K562 (cell line): ENCODE measurements at regions not wholly inside any gene's neighbourhood (a gene's known extent, or its start where the extent isn't known, plus 50 kb on each side); places are given as distances from the start of the nearest gene placed in this dataset.

Experiments used
- ATAC-seq: fragments of 200-7000 bp; cut with Tn5 transposase; 3 replicates; pipeline ENCODE4 v1.9.1; 2020; ENCODE audit warnings: moderate library complexity
- BruUV-seq: library from RNA; stranded (reverse); fragments of 400-500 nt; replicated peaks from 2 replicates; lab custom pipeline; 2021; lab: Mats Ljungman, UMichigan
- CTCF ChIA-PET: fragments of 300-600 bp; formaldehyde crosslinking; extraction: SDS; loops from one replicate; lab custom pipeline; 2021; ENCODE audit warnings: low intra/inter-chr PET ratio; lab: Yijun Ruan, JAX
- POLR2A ChIA-PET: fragments of 300-600, 350-650 bp; sonication (Branson Sonifier 250); formaldehyde crosslinking; extraction: SDS; loops from one replicate; lab custom pipeline; 2021; ENCODE audit warnings: antibody characterized with exemption, inconsistent platforms; lab: Yijun Ruan, JAX
- DNase-seq, 4 experiments: peaks; one replicate each; pipeline versions ENCODE4 v3.0.0 to v3.0.0-alpha.2; 2011 to 2018; ENCODE audit warnings: low spot score in 3 of 4, mixed read lengths in 3 of 4; ENCODE audit errors: extremely low read depth in 1 of 4
- FAIRE-seq: peaks from 2 replicates; lab custom pipeline; 2011; peaks lifted over from hg19 to GRCh38; lab: Jason Lieb, UNC
- H2AFZ ChIP-seq: 2 replicates; pipeline ENCODE4 v1.6.0; 2011; ENCODE audit warnings: low read depth, low read length, control low read depth, inconsistent platforms
- H3K27ac ChIP-seq: fragments of 200-600 bp; 3 replicates; pipeline ENCODE4 v1.8.0; 2011; ENCODE audit warnings: low read depth, mild to moderate bottlenecking, control low read depth, inconsistent platforms, low read length, moderate library complexity, mixed read lengths; ENCODE audit errors: extremely low read depth
- H3K27me3 ChIP-seq, 2 experiments: fragments of 300-600 bp in 1 of 2; 2 replicates in 1 of 2; 3 replicates in 1 of 2; pipeline versions ENCODE4 v1.6.0 to v1.8.0; 2011; ENCODE audit warnings: inconsistent platforms in 2 of 2, low read length in 2 of 2, mild to moderate bottlenecking in 1 of 2, mixed read lengths in 1 of 2, moderate library complexity in 1 of 2; ENCODE audit not compliant: control insufficient read depth in 2 of 2, insufficient read depth in 2 of 2
- H3K36me3 ChIP-seq: fragments of 300-600 bp; 3 replicates; pipeline ENCODE4 v1.8.0; 2011; ENCODE audit warnings: mild to moderate bottlenecking, low read length, inconsistent platforms; ENCODE audit not compliant: control insufficient read depth, insufficient read depth
- H3K4me1 ChIP-seq, 2 experiments: fragments of 200-600 bp in 1 of 2; replicated peaks in 1 of 2; 2 replicates in 1 of 2; 3 replicates in 1 of 2; pipeline versions ENCODE4 v1.5.1 to v1.8.0; 2011; ENCODE audit warnings: inconsistent platforms in 2 of 2, low read length in 2 of 2, mild to moderate bottlenecking in 1 of 2, mixed read lengths in 1 of 2, moderate library complexity in 1 of 2; ENCODE audit not compliant: control insufficient read depth in 2 of 2, insufficient read depth in 2 of 2
- H3K4me2 ChIP-seq: 2 replicates; pipeline ENCODE4 v1.6.1; 2011; ENCODE audit warnings: low read length, control low read depth, inconsistent platforms, mixed read lengths; ENCODE audit not compliant: insufficient read depth
- H3K4me3 ChIP-seq: fragments of 200-600 bp; sonication (generic), shearing (Covaris generic); 2 replicates; pipeline ENCODE4 v1.5.1; 2016; ENCODE audit warnings: control low read depth, inconsistent platforms
- H3K79me2 ChIP-seq: fragments of 200-600 bp; 3 replicates; pipeline ENCODE4 v1.8.0; 2011; ENCODE audit warnings: low read length, inconsistent platforms; ENCODE audit not compliant: control insufficient read depth, insufficient read depth
- H3K9ac ChIP-seq, 2 experiments: 2 replicates each; pipeline versions ENCODE4 v1.6.0 to v1.6.1; 2011; ENCODE audit warnings: low read depth in 2 of 2, low read length in 2 of 2, control low read depth in 1 of 2, inconsistent platforms in 1 of 2, mild to moderate bottlenecking in 1 of 2, mixed read lengths in 1 of 2; ENCODE audit not compliant: insufficient read depth in 1 of 2
- H3K9me1 ChIP-seq: one replicate; pipeline ENCODE4 v1.6.0; 2011; ENCODE audit warnings: inconsistent platforms, mild to moderate bottlenecking, low read length, moderate library complexity; ENCODE audit not compliant: control insufficient read depth, insufficient read depth
- H3K9me3 ChIP-seq: replicated peaks from 2 replicates; pipeline ENCODE4 v1.5.1; 2011; ENCODE audit warnings: low read depth, low read length, inconsistent platforms; ENCODE audit not compliant: control insufficient read depth, insufficient read depth
- H4K20me1 ChIP-seq: replicated peaks from 2 replicates; pipeline ENCODE4 v1.6.1; 2011; ENCODE audit warnings: low read length, inconsistent platforms, mixed read lengths; ENCODE audit not compliant: control insufficient read depth, insufficient read depth
- DNMT1 ChIP-seq: fragments of 450-650 bp; IDR thresholded peaks from 2 replicates; pipeline ENCODE4 v1.6.1; 2016; ENCODE audit warnings: antibody characterized with exemption, mild to moderate bottlenecking
- RBM25 ChIP-seq: fragments of 200-400 bp; formaldehyde crosslinking; IDR thresholded peaks from 2 replicates; pipeline ENCODE4 v1.6.1; 2018; ENCODE audit warnings: low read length, low read depth, moderate library complexity; ENCODE audit not compliant: severe bottlenecking
- SMARCB1 ChIP-seq: IDR thresholded peaks from 2 replicates; pipeline ENCODE4 v1.6.1; 2011; ENCODE audit warnings: improper control_type of control experiment, low read depth; ENCODE audit not compliant: insufficient read length
- TCF7 ChIP-seq: sonication (generic); IDR thresholded peaks from 2 replicates; pipeline ENCODE4 v1.6.1; 2016; ENCODE audit warnings: antibody characterized with exemption, borderline replicate concordance
- WGBS: fragments of 100-300 bp; shearing (Covaris generic); methylation state at CpG from one replicate; pipeline ENCODE4 v1.1.6; 2016; ENCODE audit warnings: low coverage, mixed read lengths; ENCODE audit not compliant: insufficient coverage; ENCODE audit errors: missing lambda C conversion rate; 5-methylcytosine and 5-hydroxymethylcytosine counted together
- in situ Hi-C: fragments of 300-500 bp; cut with MboI; formaldehyde crosslinking; loops from 4 replicates; pipeline ENCODE4 v1.15.0; 2018; ENCODE audit warnings: inconsistent platforms, mixed read lengths
- intact Hi-C: fragments of 100-400 bp; cut with micrococcal nuclease; formaldehyde crosslinking; loops from 2 replicates; pipeline ENCODE4 v1.14.2; 2022

- Histone ChIP-seq H4K20me1 (no peaks in the 10 kb centered on the region), H2AFZ (no peak overlapping the region), H3K9me1 (no peaks in the 10 kb centered on the region), H3K27me3 (no peaks in the 10 kb centered on the region), H3K9me3 (no peaks in the 10 kb centered on the region), H3K36me3 (no peaks in the 10 kb centered on the region), H3K4me1 (no peaks in the 10 kb centered on the region), H3K4me3 (no peak overlapping the region), H3K9ac (no peak overlapping the region), H3K79me2 (no peaks in the 10 kb centered on the region), H3K27ac (no peak overlapping the region), H3K4me2 (no peak overlapping the region)
- no TSS peak for BruUV-seq
- TF ChIP-seq RBM25 (peak; percentile 94), SMARCB1 (no peak)
- CTCF ChIA-PET = interaction anchor here (0.6 kb wide), 1 partner anchor 22 kb away, joined by 4 read pairs; no protein-coding TSS in a partner anchor
- ATAC-seq (no peak), FAIRE-seq (no peak), DNase-seq (no peak)
- in situ Hi-C loops = no loop called here
- intact Hi-C loops = loop anchor here (10.0 kb wide), 1 partner anchor 111 kb away; no protein-coding TSS in a partner anchor
- POLR2A ChIA-PET = no interaction called here
Measured at GRCh38 chr14:21993837-21994236, 320.2 kb upstream of the OR4E1 start.

- Histone ChIP-seq H3K4me1 (no peaks in the 10 kb centered on the region), H3K36me3 (no peaks in the 10 kb centered on the region), H2AFZ (no peak overlapping the region), H3K9me3 (no peaks in the 10 kb centered on the region), H3K4me3 (no peak overlapping the region), H3K79me2 (no peaks in the 10 kb centered on the region), H3K9ac (no peak overlapping the region), H3K4me2 (no peak overlapping the region), H3K27me3 (no peaks in the 10 kb centered on the region)
- 0% methylated on average over 3 of the region's 5 CpGs for WGBS
- in situ Hi-C loops = no loop called here
- ATAC-seq (no peak), FAIRE-seq (no peak), DNase-seq (no peak)
- POLR2A ChIA-PET = no interaction called here
- CTCF ChIA-PET = interaction anchor here (0.6 kb wide), 1 partner anchor 21 kb away, joined by 4 read pairs; no protein-coding TSS in a partner anchor
- no TSS peak for BruUV-seq
- intact Hi-C loops = loop anchor here (10.0 kb wide), 1 partner anchor 112 kb away; no protein-coding TSS in a partner anchor
- no peak for TF ChIP-seq DNMT1
- no peak for TF ChIP-seq TCF7
- TF ChIP-seq, all 486 proteins: peak for 0
- Histone ChIP-seq H3K9me1 (no peaks in the 10 kb centered on the region), H4K20me1 (no peaks in the 10 kb centered on the region), H3K27ac (no peak overlapping the region)
Measured at GRCh38 chr14:21993070-21993469, 319.5 kb upstream of the OR4E1 start.
